ENCODE measurements at regions not wholly inside any gene's neighbourhood (a gene's known extent, or its start where the extent isn't known, plus 50 kb on each side); places are given as distances from the start of the nearest gene placed in this dataset.

DNA sequence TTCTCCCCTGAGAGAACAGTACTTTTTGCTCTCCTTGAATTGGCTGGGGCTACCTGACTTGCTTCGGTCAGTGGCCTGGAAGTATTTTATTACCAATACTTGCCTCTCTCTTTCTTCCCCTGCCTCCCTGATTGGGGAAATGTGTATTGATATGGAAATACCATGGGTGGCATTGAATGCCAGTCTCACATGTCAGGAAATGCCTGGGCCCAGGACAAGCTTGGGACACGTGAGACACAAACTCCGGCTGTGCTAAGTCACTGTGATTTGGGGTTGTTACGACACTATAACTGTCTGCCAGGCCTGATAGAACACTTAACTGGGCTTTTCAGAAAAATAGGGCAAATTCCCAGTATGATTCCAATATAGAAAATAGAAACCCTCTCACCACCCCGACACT is 238.3 kb downstream of the GADD45G start:
- Histone ChIP-seq H2AFZ (ENCODE audit: low read length) (no peak overlapping the region), H3K27me3 (ENCODE audit: low read length) (no peaks in the 10 kb centered on the region), H3K36me3 (ENCODE audit: insufficient read depth, low read length) (no peaks in the 10 kb centered on the region), H3K9ac (ENCODE audit: low read length) (no peak overlapping the region), H4K20me1 (ENCODE audit: insufficient read depth, low read depth, low read length) (no peaks in the 10 kb centered on the region), H3K27ac (ENCODE audit: low read length) (no peak overlapping the region), H3K4me2 (ENCODE audit: low read depth, low read length, poor library complexity, severe bottlenecking) (no peak overlapping the region), H3K4me3 (ENCODE audit: low read length) (no peak overlapping the region), H3K9me3 (ENCODE audit: low read length) (no peaks in the 10 kb centered on the region), H3K79me2 (ENCODE audit: low read length) (no peaks in the 10 kb centered on the region), H3K9me2 (replicated peaks; ENCODE audit: insufficient read depth, low read length) (no peaks in the 10 kb centered on the region), H3K4me1 (ENCODE audit: low read length) (no peaks in the 10 kb centered on the region)
- no peak for DNase-seq

DNA sequence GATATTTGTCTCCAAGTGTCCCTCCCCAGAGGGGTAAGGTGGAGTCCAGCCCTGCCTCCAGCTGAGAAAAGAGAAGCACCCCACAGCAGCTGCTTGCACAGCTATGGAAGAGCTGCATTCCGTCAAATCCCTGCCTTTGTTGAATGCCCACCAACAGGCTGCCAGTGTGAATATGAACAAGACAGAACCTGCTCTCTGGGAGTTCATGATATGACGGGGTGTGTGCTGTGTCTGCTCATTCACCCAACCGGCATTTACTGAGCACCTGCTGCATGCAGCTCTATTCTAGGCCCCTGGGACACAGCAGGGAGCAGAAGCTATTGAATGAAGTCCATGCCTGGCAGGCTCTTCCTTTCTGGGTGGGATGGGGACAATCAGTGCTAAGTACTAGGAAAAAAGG is 238.8 kb downstream of the GADD45G start:
- Histone ChIP-seq H3K27ac (ENCODE audit: low read length) (no peak overlapping the region), H3K9me3 (ENCODE audit: low read length) (no peaks in the 10 kb centered on the region), H3K79me2 (ENCODE audit: low read length) (no peaks in the 10 kb centered on the region), H3K36me3 (ENCODE audit: insufficient read depth, low read length) (no peaks in the 10 kb centered on the region), H4K20me1 (ENCODE audit: insufficient read depth, low read depth, low read length) (no peaks in the 10 kb centered on the region), H3K27me3 (ENCODE audit: low read length) (no peaks in the 10 kb centered on the region), H2AFZ (ENCODE audit: low read length) (no peak overlapping the region), H3K4me3 (ENCODE audit: low read length) (no peak overlapping the region), H3K9ac (ENCODE audit: low read length) (no peak overlapping the region), H3K9me2 (replicated peaks; ENCODE audit: insufficient read depth, low read length) (no peaks in the 10 kb centered on the region), H3K4me1 (ENCODE audit: low read length) (no peaks in the 10 kb centered on the region), H3K4me2 (ENCODE audit: low read depth, low read length, poor library complexity, severe bottlenecking) (no peak overlapping the region)
- no peak for DNase-seq

DNA sequence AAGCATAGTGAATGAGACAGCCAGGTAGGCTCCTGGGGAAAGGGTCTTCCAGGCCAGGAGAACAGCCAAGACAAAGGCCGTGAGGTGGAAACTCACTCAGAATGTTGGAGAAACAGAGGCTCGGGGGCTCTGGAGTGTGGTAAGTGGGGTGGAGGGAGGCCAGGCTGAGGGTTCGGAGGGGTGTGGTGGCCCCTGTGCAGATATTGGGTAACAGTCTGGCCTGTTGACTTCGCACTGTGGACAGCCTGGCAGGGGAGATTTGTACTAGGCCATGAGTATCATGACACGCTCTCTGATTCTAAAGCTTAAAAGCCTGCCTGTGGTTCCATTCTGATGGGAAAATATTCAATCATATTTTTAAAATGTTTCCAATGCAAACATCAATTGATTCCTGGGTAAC is 239.3 kb downstream of the GADD45G start:
- Histone ChIP-seq H3K9me2 (replicated peaks; ENCODE audit: insufficient read depth, low read length) (no peaks in the 10 kb centered on the region), H3K9me3 (ENCODE audit: low read length) (no peaks in the 10 kb centered on the region), H4K20me1 (ENCODE audit: insufficient read depth, low read depth, low read length) (no peaks in the 10 kb centered on the region), H3K27me3 (ENCODE audit: low read length) (no peaks in the 10 kb centered on the region), H3K9ac (ENCODE audit: low read length) (no peak overlapping the region), H2AFZ (ENCODE audit: low read length) (no peak overlapping the region), H3K27ac (ENCODE audit: low read length) (no peak overlapping the region), H3K4me1 (ENCODE audit: low read length) (no peaks in the 10 kb centered on the region), H3K4me3 (ENCODE audit: low read length) (no peak overlapping the region), H3K79me2 (ENCODE audit: low read length) (no peaks in the 10 kb centered on the region), H3K4me2 (ENCODE audit: low read depth, low read length, poor library complexity, severe bottlenecking) (no peak overlapping the region), H3K36me3 (ENCODE audit: insufficient read depth, low read length) (no peaks in the 10 kb centered on the region)
- DNase-seq, result no peak

DNA sequence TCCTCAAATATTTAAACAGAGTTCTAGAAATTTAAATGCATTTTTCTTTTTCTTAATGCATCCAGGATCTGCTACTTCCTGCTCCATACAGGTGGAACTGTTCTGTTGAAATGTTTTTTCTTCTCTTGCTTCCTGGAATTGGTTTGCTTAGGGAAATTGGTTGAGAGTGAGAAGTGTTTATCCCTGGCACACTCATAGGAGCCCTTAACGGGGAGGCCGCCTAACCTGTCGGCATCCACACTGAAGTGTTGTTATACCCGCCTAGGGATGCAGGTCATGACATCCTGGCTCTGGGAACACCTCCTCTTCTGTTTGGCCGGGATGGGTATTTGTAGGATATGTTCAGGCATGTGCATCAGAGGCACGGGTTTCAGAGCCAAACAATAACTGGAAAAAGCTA is 239.7 kb downstream of the GADD45G start:
- no peak overlapping the region for H3K9ac ChIP-seq (ENCODE audit: low read length)
- H4K20me1 ChIP-seq (ENCODE audit: insufficient read depth, low read depth, low read length), result no peaks in the 10 kb centered on the region
- no peaks in the 10 kb centered on the region for H3K36me3 ChIP-seq (ENCODE audit: insufficient read depth, low read length)
- no peak overlapping the region for H3K27ac ChIP-seq (ENCODE audit: low read length)
- H3K4me3 ChIP-seq (ENCODE audit: low read length), result no peak overlapping the region
- no peak overlapping the region for H2AFZ ChIP-seq (ENCODE audit: low read length)
- no peaks in the 10 kb centered on the region for H3K9me3 ChIP-seq (ENCODE audit: low read length)
- H3K9me2 ChIP-seq (replicated peaks; ENCODE audit: insufficient read depth, low read length), result no peaks in the 10 kb centered on the region
- no peaks in the 10 kb centered on the region for H3K4me1 ChIP-seq (ENCODE audit: low read length)
- no peaks in the 10 kb centered on the region for H3K27me3 ChIP-seq (ENCODE audit: low read length)
- no peak overlapping the region for H3K4me2 ChIP-seq (ENCODE audit: low read depth, low read length, poor library complexity, severe bottlenecking)
- DNase-seq, result no peak
- H3K79me2 ChIP-seq (ENCODE audit: low read length), result no peaks in the 10 kb centered on the region

DNA sequence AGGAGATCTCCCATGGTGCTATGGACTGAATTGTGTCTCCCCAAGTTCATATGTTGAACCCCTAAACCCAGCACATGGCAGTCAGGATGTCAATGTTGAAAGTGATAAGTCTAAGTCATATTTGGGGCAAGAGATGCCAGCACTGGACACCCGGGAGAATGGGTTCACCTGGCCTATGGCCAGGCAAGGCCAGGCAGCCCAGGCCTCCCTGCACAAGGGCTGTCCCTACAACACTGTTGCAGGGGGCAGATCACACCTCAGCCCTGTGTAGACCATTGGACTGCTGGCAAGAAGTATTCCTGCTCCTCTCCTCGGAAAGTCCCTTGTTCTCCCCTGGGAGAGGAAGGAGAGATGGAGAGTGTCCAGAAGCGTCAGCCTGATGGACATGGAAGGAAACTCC is 240.5 kb downstream of the GADD45G start:
- no peak overlapping the region for H3K4me2 ChIP-seq (ENCODE audit: low read depth, low read length, poor library complexity, severe bottlenecking)
- no peak overlapping the region for H2AFZ ChIP-seq (ENCODE audit: low read length)
- no peak overlapping the region for H3K9ac ChIP-seq (ENCODE audit: low read length)
- no peaks in the 10 kb centered on the region for H3K27me3 ChIP-seq (ENCODE audit: low read length)
- no peak for DNase-seq
- no peaks in the 10 kb centered on the region for H3K4me1 ChIP-seq (ENCODE audit: low read length)
- H3K36me3 ChIP-seq (ENCODE audit: insufficient read depth, low read length), result no peaks in the 10 kb centered on the region
- no peaks in the 10 kb centered on the region for H3K9me2 ChIP-seq (replicated peaks; ENCODE audit: insufficient read depth, low read length)
- no peaks in the 10 kb centered on the region for H3K79me2 ChIP-seq (ENCODE audit: low read length)
- H4K20me1 ChIP-seq (ENCODE audit: insufficient read depth, low read depth, low read length), result no peaks in the 10 kb centered on the region
- H3K4me3 ChIP-seq (ENCODE audit: low read length), result no peak overlapping the region
- H3K27ac ChIP-seq (ENCODE audit: low read length), result no peak overlapping the region
- no peaks in the 10 kb centered on the region for H3K9me3 ChIP-seq (ENCODE audit: low read length)

DNA sequence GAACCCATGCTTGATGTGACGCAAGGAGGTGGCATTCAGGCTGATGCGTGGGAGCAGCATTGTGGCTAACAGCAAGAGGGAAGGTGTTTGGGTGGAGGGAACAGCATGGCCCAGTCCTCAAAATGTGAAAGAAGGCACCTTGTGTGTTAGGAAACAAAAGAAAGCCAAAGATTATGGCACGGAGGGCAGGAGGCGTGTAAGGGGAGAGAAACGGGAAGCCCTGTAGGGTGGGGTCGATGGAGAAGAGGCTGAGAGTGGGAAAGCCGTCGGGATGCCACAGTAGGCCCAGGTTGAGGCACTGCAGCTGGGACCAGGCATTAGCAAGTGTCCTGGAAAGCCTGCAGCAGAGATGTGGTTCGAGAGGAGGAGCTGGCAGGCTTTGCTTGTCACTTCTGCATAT is 241.1 kb downstream of the GADD45G start:
- no peak overlapping the region for H2AFZ ChIP-seq (ENCODE audit: low read length)
- no peaks in the 10 kb centered on the region for H4K20me1 ChIP-seq (ENCODE audit: insufficient read depth, low read depth, low read length)
- no peaks in the 10 kb centered on the region for H3K9me3 ChIP-seq (ENCODE audit: low read length)
- H3K4me3 ChIP-seq (ENCODE audit: low read length), result no peak overlapping the region
- DNase-seq, result no peak
- no peak overlapping the region for H3K27ac ChIP-seq (ENCODE audit: low read length)
- H3K36me3 ChIP-seq (ENCODE audit: insufficient read depth, low read length), result no peaks in the 10 kb centered on the region
- H3K9me2 ChIP-seq (replicated peaks; ENCODE audit: insufficient read depth, low read length), result no peaks in the 10 kb centered on the region
- no peaks in the 10 kb centered on the region for H3K4me1 ChIP-seq (ENCODE audit: low read length)
- H3K4me2 ChIP-seq (ENCODE audit: low read depth, low read length, poor library complexity, severe bottlenecking), result no peak overlapping the region
- H3K79me2 ChIP-seq (ENCODE audit: low read length), result no peaks in the 10 kb centered on the region
- H3K27me3 ChIP-seq (ENCODE audit: low read length), result no peaks in the 10 kb centered on the region
- no peak overlapping the region for H3K9ac ChIP-seq (ENCODE audit: low read length)

DNA sequence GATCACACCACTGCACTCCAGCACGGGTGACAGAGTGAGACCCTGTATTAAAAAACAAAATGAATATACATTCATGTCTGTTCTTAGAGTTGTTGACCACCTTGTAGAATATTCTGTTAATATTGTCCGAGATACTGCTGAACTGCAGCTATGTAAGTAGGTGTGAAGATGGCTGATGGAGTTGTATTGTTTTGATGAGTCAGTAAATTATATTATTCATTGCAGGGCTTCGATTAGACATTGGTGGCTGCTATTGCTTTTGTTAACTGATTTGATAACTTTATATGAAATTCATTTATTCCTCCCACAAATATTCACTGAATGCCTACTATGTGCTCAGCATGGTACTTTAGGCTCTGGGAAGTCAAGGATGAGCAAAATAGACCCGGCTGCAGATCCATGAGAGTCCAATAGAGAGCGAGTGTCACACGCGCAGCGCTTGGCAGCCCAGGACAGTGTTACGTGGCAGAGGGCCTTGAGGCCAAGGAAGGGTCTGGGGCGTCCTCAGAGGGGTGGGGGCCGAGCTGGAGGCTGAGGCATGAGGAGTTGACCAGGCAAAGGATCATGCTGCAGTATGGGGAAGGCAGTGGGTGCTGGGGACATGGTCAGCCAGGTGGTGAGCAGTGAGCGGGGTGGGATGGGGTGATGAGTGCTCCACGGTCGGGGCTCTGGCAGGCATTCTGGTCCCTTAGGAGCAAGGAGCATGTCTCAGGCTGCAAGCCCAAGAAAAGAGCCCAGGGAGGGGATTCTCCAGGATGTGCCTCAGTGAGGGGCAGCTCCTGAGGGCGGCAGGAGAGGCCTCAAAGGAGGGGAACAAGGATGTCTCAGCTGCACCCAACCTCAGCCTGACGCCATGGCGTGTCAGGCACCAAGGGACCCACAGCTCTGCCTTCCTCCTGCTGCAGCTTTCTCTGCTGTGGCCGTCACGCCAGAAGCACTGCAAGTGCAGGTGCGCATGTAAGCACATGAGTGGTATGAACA is 243.5 kb downstream of the GADD45G start:
- Histone ChIP-seq H3K9me2 (replicated peaks; ENCODE audit: insufficient read depth, low read length) (no peaks in the 10 kb centered on the region), H3K9ac (ENCODE audit: low read length) (no peak overlapping the region), H3K4me1 (ENCODE audit: low read length) (no peaks in the 10 kb centered on the region), H3K4me3 (ENCODE audit: low read length) (no peak overlapping the region), H3K27ac (ENCODE audit: low read length) (no peak overlapping the region), H3K79me2 (ENCODE audit: low read length) (no peaks in the 10 kb centered on the region), H3K9me3 (ENCODE audit: low read length) (no peaks in the 10 kb centered on the region), H3K4me2 (ENCODE audit: low read depth, low read length, poor library complexity, severe bottlenecking) (no peak overlapping the region), H3K36me3 (ENCODE audit: insufficient read depth, low read length) (no peaks in the 10 kb centered on the region), H3K27me3 (ENCODE audit: low read length) (no peaks in the 10 kb centered on the region), H2AFZ (ENCODE audit: low read length) (no peak overlapping the region), H4K20me1 (ENCODE audit: insufficient read depth, low read depth, low read length) (no peaks in the 10 kb centered on the region)
- no peak for DNase-seq

DNA sequence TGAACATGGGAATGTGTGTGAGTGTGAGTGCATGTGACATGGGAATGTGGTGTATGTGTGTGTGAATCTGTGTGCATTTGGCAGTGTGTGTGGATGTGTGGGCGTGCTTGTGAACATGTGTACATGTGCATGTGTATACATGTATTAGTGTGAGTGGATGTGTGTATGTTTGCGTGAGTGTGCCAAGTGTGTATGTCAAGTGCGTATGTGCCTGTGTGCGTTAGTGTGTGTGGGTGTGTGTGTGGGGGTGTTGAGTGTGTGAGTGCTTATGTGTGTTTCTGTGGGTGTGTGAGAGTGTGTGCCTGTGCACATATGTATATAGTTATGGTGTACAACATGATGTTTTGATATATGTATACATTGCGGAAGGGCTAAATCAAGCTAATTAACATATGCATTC is 244.3 kb downstream of the GADD45G start:
- DNase-seq, result no peak
- Histone ChIP-seq H2AFZ (ENCODE audit: low read length) (no peak overlapping the region), H3K79me2 (ENCODE audit: low read length) (no peaks in the 10 kb centered on the region), H3K9me2 (replicated peaks; ENCODE audit: insufficient read depth, low read length) (no peaks in the 10 kb centered on the region), H3K27me3 (ENCODE audit: low read length) (no peaks in the 10 kb centered on the region), H3K9ac (ENCODE audit: low read length) (no peak overlapping the region), H3K4me1 (ENCODE audit: low read length) (no peaks in the 10 kb centered on the region), H3K4me2 (ENCODE audit: low read depth, low read length, poor library complexity, severe bottlenecking) (no peak overlapping the region), H3K9me3 (ENCODE audit: low read length) (no peaks in the 10 kb centered on the region), H3K36me3 (ENCODE audit: insufficient read depth, low read length) (no peaks in the 10 kb centered on the region), H3K4me3 (ENCODE audit: low read length) (no peak overlapping the region), H3K27ac (ENCODE audit: low read length) (no peak overlapping the region), H4K20me1 (ENCODE audit: insufficient read depth, low read depth, low read length) (no peaks in the 10 kb centered on the region)

Measured in Karpas-422 (cell line).